NCI-H524 (cell line): ENCODE measurements at regions not wholly inside any gene's neighbourhood (a gene's known extent, or its start where the extent isn't known, plus 50 kb on each side); places are given as distances from the start of the nearest gene placed in this dataset.
A peak's percentile ranks its signal among the peaks of the same experiment; 100 is the strongest.
"Not testable (repeated sequence)": the region's sequence is repeated elsewhere in the genome, so short reads cannot be mapped to it uniquely, and the experiment has no call there.

Experiments
- DNase-seq, 2 experiments: peaks; one replicate each; lab custom pipeline; 2025; lab: John Stamatoyannopoulos, UW

- no peak for DNase-seq
These were observed 190.7 kb downstream of the C7orf25 start for GRCh38 chr7:42720991-42721796.

GRCh38 chr7:42720012-42720411 lies 191.9 kb downstream of the C7orf25 start:
- no peak for DNase-seq

- DNase-seq: not testable (repeated sequence)
These were observed 193.4 kb downstream of the C7orf25 start for GRCh38 chr7:42718466-42718865.

GRCh38 chr7:42714356-42714755 lies 197.5 kb downstream of the C7orf25 start:
- no peak for DNase-seq

DNA sequence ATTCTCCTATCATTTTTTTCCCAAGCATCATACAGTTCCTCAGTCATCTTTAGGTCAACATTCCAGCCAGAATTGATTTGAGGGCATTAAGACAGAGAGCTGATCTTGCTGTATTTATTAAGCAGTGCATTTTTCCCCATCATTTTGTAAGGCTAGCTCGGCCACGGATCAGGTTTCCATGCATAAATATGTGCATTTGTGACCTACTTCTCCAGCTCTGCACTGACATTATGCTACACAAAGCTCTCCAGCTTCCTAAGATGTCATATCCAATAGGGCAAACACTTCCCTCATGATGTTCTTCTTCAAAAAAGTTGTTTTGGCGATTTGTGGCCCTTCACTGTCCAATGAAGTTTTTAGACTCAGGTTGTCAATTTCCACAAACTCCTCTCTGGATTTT lies 202.6 kb downstream of the C7orf25 start:
- DNase-seq: no peak

DNA sequence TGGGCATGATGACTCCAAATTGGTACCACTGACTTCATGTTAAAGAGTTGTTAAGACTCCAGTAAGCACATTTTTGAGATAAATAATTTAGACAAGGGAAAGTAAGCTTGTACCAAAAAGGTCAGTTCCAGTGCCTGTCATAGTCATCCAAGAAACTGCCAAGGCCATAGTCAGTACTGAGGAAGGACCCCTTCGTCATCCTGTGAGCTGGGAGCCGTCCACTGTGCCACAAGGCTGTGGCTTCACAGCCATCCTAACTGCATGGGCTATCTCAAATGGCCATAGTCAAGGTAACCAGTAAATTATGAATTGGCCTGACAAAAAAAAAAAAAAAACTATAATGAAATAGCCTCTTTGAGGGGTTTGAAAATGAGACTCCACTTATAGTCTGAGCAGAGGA lies 207.2 kb downstream of the C7orf25 start:
- DNase-seq: no peak

- DNase-seq: no peak
These were observed 209.2 kb downstream of the C7orf25 start for GRCh38 chr7:42702647-42703046.

DNA sequence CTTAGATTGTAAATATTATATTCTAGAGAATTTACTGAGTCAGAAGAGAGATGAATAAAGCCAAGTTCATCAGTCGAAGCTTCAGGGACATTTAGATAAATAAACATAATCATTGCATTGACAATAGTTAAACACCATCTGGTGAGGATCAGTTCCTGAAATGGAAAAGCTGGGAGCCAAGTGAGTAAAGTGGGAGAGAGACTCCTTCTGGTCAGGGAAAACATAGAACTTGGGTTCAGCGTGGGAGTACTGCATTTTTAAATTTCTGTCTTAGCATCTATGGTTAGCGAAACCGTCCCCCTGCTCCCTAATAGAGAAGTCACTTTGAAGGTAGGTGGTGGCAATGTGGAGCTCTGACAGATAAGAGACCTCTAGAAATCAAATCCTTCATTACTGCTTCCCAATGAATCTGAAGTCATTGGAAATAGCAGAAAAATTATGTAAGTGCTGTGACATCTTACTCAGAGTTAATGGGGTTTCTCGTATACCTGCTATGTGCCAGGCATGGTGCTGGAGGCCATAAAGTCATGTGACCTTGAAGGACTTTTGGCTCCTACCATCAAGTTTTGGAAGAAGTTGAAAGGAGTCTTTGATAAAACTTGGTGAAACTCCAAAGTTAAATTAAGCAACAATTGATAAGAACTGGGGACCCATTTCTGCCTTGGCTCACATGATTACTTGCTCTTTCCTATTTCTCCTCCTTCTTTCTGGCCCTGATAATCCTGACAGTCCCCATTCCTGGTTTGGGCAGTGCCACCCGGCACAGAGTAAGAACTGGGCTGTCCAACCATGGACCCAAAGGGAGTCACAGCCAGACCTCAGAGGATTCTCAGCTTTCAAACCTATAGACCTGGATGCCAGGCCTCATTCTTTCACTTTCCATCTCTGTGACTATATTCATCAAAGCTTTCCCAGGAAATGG lies 211.2 kb downstream of the C7orf25 start:
- no peak for DNase-seq

DNA sequence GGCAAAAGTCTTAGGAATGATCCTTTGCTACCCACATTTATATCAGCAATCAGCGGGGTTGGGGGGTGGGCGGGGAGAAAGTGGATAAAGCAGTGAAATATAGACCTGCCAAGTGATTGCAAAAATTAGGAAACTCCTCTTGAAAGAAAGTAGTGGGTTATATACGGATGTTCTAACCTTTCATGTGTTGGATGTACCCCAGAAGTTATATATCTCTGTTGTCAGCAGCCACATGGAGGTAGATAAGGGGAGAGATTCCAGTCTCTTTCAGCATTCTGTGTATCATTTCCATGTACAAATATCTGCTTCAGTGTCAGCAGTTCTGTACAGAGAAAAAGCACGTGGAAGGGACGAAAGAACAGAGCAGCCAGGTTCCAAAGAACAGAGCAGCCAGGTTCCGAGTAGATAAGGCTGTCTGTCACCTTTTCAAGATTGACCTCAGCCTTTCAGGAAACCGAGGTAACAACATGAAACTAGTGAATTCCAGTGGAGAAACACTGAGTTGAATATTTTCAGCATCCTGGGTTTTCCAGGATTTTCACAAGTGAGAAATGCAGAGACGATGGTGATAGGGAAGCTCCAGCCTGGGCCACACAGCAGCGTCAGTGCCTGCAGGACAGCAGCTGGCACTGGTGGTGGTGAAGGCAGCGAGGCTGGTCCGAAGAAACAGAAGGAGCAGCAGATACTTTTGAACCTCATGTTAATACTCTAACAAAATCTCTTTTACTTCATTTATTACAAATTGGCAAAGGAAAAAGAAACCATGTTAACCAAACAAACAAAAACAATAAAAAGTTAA lies 212.3 kb downstream of the C7orf25 start:
- no peak for DNase-seq

DNA sequence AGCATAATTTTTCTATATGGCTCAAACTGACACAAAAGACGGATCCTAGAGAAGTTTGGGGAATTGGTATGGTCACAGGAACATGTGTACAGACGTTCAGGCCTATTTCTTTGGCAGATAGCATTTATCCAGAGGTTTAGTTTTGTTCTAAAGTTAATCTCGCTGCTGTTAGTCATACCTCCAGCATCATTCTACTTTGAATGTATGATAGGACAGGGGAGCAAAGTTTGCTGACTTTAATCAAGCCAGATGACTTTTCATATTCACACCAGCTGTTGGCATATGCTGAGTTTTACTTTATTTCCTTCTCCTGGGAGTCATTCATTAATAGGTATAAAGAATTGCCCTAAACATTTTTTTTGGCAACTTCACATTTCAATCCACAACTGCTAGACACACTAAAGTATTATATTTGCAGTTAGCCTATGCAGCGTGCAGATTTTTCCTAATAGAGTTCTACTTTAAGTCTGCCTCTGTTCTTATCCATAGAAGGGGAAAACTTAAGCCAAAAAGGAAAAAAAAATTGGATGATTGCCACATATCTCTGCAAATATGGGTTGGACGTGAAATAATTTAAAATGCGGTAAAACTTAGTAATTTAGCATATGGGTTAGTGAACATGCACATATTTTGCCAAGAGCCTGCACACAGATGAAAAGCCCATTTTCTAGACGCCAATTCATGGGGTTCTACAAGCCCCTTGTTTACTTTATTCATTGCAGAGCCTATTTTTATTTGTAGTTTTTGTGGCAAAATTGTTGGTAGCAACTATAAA lies 213.1 kb downstream of the C7orf25 start:
- no peak for DNase-seq

DNA sequence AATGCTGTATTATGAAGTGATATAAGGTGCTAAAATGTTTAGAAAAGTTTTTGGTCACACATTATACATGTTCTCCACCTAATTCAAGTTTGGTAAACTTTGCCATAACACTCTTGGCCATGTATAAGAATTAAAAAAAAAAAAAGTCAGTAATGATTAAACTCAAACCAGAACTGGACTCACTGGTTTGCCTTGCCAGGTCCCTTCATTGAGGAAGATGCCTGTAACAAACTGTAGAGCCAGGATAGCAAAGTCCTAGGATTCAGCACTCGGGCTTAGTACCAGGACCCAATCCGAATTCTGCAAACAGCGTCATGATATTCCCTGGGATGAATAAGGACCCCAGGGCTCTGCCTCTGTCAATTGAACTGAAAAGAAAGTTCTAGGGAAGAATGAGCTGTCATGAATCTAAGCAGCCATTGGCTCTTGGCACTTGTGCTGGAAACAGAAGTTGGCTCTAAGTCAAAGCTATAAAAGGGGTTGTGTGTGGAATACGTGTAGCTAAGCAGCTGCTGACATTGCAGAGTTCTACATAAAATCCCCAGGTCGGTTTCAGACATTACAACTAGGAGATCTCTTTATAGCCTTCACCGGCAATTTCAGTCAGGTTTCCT lies 216.9 kb downstream of the C7orf25 start:
- no peak for DNase-seq

GRCh38 chr7:42693722-42694121 lies 218.1 kb downstream of the C7orf25 start:
- no peak for DNase-seq

GRCh38 chr7:42692621-42693020 lies 219.2 kb downstream of the C7orf25 start:
- DNase-seq: no peak

GRCh38 chr7:42690794-42691639 lies 220.9 kb downstream of the C7orf25 start:
- peak in 1 of 2 experiments; percentile 4 for DNase-seq

DNA sequence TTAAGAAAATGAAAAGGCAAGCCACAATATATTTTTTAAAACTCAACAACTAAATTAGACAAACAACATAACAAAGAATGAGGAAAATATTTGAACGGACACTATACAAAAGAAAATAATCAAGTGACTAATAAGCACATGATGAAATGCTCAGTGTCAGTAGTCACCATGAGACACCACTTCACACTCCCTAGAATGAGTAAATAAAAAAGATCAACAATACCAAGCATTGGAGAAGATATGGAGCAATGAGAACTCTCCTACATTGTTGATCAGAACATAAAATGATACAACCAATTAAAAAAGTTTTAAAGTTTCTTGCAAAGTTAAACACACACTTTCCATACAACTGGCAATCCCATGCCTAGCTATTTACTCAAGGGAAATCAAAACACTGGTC lies 222.2 kb downstream of the C7orf25 start:
- no peak for DNase-seq

DNA sequence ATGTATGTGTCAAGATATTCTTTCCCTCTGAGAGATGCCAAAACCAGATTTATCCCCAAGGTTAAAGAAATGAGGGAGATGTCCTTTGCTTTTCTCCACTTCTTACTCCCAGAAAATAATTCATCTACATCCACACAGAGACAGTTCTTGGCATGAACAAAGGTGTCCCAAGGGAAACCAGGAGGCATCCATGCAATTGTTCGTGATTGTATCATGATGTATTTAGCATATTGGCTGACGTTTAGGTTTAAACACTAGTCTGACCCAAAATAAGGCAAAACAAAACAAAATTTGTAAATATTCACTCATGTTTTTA lies 223.9 kb downstream of the C7orf25 start:
- no peak for DNase-seq

GRCh38 chr7:42687211-42688055 lies 224.4 kb downstream of the C7orf25 start:
- no peak for DNase-seq

GRCh38 chr7:42686594-42687156 lies 225.2 kb downstream of the C7orf25 start:
- DNase-seq: no peak

- DNase-seq: no peak
These were observed 226.0 kb downstream of the C7orf25 start for GRCh38 chr7:42685911-42686310.
